ENCODE measurements at regions not wholly inside any gene's neighbourhood (a gene's known extent, or its start where the extent isn't known, plus 50 kb on each side); places are given as distances from the start of the nearest gene placed in this dataset.

GRCh38 chrX:146141221-146141620 lies 323.6 kb downstream of the SLITRK2 start:
- DNase-seq (ENCODE audit: extremely low read depth, low read depth): no peak

GRCh38 chrX:146144039-146144438 lies 326.4 kb downstream of the SLITRK2 start:
- no peak for DNase-seq (ENCODE audit: extremely low read depth, low read depth)

- no peak for DNase-seq (ENCODE audit: extremely low read depth, low read depth)
Measured at GRCh38 chrX:146154191-146154590, 336.6 kb downstream of the SLITRK2 start.

- DNase-seq (ENCODE audit: extremely low read depth, low read depth): no peak
Measured at GRCh38 chrX:146160443-146161203, 343.0 kb downstream of the SLITRK2 start.

- DNase-seq (ENCODE audit: extremely low read depth, low read depth): no peak
Measured at GRCh38 chrX:146173742-146174141, 356.1 kb downstream of the SLITRK2 start.

GRCh38 chrX:146181858-146182257 lies 364.2 kb downstream of the SLITRK2 start:
- no peak for DNase-seq (ENCODE audit: extremely low read depth, low read depth)

GRCh38 chrX:146186540-146186939 lies 368.9 kb downstream of the SLITRK2 start:
- no peak for DNase-seq (ENCODE audit: extremely low read depth, low read depth)

- no peak for DNase-seq (ENCODE audit: extremely low read depth, low read depth)
Measured at GRCh38 chrX:146189371-146189770, 371.7 kb downstream of the SLITRK2 start.

GRCh38 chrX:146208821-146209220 lies 391.2 kb downstream of the SLITRK2 start:
- DNase-seq (ENCODE audit: extremely low read depth, low read depth): no peak

GRCh38 chrX:146224442-146224841 lies 406.8 kb downstream of the SLITRK2 start:
- DNase-seq (ENCODE audit: extremely low read depth, low read depth): no peak

- DNase-seq (ENCODE audit: extremely low read depth, low read depth): no peak
Measured at GRCh38 chrX:146238173-146238572, 420.5 kb downstream of the SLITRK2 start.

- DNase-seq (ENCODE audit: extremely low read depth, low read depth): no peak
Measured at GRCh38 chrX:146241902-146242301, 424.3 kb downstream of the SLITRK2 start.

GRCh38 chrX:146243041-146243440 lies 425.4 kb downstream of the SLITRK2 start:
- DNase-seq (ENCODE audit: extremely low read depth, low read depth): no peak

- no peak for DNase-seq (ENCODE audit: extremely low read depth, low read depth)
Measured at GRCh38 chrX:146259207-146259606, 441.6 kb downstream of the SLITRK2 start.

GRCh38 chrX:146264763-146265375 lies 447.2 kb downstream of the SLITRK2 start:
- no peak for DNase-seq (ENCODE audit: extremely low read depth, low read depth)

- no peak for DNase-seq (ENCODE audit: extremely low read depth, low read depth)
Measured at GRCh38 chrX:146278381-146278780, 460.8 kb downstream of the SLITRK2 start.

Small RNAs in the stretch of these regions (small RNA-seq; reads per million reads assigned to genes)
- gene MIR888 (0 reads per million in 2 experiments), gene MIR890 (0 reads per million in 2 experiments), gene MIR891A (0 to 0.18 reads per million in 2 experiments), gene MIR891B (0 reads per million in 2 experiments), gene MIR892A (0 to 0.12 reads per million in 2 experiments), gene MIR892B (0 reads per million in 2 experiments), gene MIR892C (0 reads per million in 2 experiments)

Measured in NCI-H460 (cell line).